GM21619 (cell line): ENCODE measurements at regions not wholly inside any gene's neighbourhood (a gene's known extent, or its start where the extent isn't known, plus 50 kb on each side); places are given as distances from the start of the nearest gene placed in this dataset.

Source experiments
- ATAC-seq: cut with Tn5 transposase; IDR thresholded peaks from one replicate; pipeline ENCODE4 v1.9.1; 2021; ENCODE audit not compliant: unreplicated experiment

DNA sequence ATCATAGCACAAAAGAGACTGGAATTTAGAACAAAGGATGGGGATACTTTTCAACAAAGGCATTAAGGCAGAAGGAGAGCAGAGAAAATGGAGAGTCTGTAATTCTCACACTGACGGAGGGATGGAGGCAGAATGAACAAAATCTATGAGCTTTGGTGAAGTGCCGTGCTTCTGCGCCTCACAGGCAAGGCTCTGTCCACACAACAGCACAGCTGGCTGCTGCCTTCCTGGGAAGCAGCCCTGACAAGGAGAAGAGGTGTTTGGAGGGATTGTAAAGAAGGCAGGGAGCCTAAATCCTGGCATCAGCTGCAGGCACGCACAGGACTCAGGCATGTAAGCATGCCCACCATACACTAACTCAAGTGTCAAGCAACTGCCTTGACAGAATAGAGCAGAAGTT lies 485.2 kb upstream of the KIF2A start:
- no peak for ATAC-seq

DNA sequence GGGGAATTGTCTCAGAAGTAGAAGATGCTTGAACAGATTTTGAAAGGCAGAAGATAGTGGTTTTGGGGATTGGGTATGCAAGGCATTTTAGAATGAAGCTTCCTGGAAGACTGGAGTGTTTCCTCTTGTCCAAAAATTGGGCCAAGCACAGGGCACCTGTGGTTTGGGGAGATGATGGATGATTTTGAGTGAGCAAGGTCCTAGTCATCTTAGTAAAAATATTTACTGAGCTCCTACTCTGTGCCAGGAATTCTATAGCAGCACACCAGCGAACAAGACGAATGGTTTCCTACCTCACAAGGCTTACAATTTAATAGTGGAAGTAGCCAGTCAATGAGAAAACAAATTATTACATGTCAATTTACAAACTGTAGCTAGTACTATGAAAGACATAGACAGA lies 484.4 kb upstream of the KIF2A start:
- ATAC-seq, result no peak

DNA sequence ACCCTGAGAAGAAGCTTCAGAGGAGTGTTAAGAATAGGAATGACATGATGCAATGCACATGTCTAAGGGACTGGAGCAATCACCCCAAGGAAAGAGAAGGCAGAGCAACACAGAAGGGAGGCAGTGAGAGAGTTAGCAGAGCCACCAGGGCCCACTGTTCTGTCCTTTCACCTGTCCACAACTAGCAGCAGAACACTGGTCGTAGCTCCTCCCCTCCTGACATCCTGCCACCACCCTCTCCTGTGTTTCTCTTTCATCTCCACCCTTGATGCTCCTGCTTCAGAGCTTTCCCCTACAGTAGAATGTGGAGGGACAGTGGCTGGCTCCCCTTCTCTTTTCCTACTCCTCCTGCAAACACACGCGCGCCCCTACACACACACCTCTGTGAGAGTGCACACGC lies 483.4 kb upstream of the KIF2A start:
- ATAC-seq, result no peak

DNA sequence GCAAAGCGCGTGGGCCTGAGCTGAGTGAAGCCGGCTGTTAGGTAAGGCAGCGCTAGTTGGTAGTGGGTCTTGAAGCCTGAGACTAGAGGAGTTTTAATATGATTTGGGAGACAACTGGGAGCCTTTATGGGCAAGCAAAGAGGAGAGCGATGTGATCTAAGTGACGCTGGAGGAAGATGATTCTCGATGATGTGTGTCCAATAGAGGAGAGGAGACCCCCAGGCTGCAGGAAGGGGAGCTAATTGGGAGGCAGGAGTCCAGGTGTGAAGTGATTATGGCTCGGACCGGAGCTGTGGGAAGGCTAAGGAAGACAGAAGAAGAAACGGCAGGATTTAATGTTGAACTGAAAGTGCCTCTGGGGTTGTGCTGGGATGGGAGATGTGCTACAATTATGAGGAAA lies 482.9 kb upstream of the KIF2A start:
- no peak for ATAC-seq

DNA sequence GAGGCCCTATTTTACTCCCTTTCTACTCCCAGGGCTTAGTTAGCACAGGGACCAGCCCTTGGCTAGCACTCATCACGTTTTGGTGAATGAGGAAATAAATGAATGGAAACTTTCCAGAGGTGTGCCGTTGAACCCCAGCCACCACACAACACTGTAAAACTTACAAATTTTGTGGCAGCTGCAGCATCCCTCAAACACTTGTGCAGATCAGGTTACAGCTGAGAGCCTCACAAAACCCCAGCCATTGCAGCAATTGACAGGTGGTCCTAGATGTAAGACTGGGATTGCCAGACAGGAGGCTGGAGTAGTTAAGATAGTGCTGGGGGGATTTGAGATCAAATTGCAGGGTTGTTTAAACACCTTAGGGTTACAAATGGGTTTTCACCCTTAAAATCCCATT lies 482.2 kb upstream of the KIF2A start:
- ATAC-seq, result no peak

DNA sequence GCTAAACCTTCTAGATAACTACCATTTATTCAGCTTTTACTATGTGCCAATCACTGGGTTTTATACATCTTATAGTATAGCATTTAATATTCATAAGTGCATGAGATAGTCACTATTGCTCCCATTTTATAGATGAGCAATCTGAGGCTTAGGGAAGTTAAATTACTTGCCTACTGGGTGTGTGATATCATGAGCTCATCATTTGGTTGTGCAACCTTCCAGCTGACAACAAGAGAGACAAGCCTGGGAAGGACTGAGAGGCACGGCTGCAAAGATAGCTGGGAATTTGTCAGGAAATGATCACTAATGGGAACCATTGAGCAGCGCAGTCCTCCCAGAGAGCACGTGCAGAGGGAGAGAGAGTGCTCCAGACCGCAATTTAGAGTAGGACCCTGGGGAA lies 481.6 kb upstream of the KIF2A start:
- ATAC-seq, result no peak

DNA sequence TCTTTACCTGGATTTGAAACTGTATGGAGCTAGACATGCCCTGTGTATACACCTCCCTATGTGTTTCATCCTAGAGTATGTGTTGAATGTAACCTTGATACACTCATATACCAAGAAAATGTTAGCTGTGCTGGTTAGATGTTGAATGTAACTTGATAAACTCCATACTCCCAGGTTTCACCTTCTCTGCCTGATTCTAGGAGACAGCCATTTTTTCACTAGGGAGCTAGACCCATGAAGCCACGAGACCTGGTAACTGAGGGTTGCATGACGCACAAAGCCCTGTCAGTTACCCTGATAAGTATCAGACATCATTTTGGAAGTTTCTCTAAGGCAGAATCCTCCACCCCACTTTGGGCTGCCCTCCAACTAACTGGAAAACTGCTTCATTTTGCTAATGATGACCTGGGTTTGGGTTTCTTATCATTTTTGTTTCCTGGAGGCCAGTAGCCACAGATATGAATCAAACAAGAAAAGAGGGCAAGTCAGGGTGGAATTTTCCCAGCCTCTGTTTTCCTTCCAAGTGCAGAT lies 478.5 kb upstream of the KIF2A start:
- no peak for ATAC-seq

DNA sequence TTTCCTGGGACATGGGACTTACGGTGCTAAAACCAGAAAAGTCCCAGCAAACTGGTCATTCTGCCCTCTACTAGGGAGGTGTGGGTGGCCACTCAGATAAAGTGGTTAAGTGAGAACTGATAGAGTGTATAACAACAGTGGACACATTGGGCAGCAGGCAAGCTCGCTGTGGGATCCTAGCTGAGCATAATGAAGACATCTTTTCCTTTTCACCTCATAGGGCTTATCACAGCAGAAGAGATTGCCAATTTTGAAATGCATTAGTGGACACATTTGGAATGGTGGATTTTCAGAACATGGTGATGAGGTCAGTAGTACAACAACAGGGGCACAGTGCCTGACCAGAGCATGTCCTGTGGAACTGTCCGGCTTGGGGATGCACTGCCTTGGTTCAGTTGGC lies 477.1 kb upstream of the KIF2A start:
- ATAC-seq, result no peak

DNA sequence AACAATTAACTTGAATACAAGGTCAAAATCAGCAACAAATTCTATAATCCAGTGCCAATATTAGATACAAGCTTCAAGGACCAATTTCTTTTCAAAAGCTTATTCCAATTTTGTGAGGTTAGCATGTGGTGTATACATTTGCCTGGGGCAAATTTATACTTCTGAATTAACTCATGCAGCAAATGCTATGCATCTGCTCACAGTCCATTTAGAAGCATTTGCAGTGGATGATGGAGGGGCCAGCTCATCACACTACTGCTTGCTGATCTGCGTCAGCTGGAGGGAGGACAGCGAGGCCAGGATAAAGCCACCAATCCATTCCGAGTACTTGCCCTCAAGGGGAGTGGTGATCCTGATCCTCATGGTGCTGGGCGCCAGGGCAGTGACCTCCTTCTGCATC lies 474.3 kb upstream of the KIF2A start:
- ATAC-seq, result no peak

DNA sequence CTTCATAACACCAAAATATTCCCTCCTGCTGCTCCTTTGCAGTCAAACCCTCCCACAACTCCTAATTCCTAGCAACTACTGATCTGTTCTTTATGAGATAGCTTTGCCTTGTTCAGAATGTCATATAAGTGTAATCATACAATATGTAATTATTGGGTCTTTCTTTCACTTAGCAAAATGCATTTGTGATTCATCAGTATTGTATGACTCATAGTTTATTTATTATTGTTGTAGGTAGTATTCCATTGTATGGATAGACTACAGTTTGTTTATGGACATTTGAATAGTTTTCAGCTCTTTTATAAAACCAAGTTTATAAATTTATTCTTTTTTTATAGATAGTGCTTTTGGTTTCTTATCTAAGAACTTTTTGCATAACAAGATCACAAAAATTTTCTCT lies 468.2 kb upstream of the KIF2A start:
- no peak for ATAC-seq

DNA sequence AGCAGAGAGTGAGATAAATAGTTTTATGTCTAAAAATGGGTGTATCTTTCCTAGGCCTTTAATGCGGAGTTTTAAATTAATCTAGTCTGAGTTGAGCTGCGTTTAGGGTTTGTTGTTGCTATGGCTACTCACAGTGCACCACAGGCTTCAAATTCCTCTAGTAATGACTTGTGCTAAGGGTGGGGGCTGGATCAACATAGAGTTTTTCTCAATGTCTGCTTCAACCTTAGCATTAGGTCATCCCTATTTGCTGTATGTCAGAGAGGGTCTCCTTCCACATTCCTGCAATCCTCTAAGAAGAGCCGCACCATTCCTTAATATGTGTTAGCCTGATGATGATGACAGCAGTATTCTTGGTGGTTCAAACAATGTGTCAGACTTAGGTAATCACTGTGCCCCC lies 465.6 kb upstream of the KIF2A start:
- no peak for ATAC-seq

DNA sequence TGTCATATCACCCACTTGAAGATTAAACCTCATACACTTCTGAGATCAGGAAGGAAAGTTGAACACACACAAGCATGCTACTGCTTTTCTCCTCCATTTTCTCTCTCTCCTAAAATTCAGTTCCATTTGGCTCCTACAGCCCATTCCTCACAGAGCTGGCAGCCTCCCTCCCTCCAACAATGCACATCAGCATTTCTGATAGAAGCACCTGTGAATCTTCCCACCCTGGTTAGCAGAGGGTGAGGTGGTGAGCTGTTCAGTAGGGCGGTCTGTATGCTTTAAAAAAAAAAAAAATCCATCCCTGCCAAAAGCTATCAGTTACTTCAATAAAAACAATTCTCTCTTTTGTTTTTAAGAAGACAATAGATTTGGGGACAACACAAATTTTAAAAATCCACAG lies 463.2 kb upstream of the KIF2A start:
- ATAC-seq, result no peak

DNA sequence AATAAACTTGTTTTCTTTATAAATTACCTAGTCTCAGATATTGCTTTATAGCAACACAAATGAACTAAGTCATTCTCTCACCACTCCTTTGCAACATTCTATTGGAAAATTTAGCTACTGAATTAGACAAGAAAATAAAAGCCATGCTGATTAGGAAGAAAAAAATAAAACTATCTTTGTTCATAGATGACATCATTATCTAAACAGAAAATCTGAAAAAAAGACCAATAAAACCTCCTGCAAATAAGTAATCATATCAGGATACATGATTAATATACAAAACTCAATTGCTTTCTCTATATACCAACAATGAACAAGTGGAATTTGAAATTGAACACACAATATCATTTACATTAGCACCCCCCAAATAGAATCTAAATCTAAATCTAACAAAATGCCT lies 455.3 kb upstream of the KIF2A start:
- ATAC-seq, result no peak

DNA sequence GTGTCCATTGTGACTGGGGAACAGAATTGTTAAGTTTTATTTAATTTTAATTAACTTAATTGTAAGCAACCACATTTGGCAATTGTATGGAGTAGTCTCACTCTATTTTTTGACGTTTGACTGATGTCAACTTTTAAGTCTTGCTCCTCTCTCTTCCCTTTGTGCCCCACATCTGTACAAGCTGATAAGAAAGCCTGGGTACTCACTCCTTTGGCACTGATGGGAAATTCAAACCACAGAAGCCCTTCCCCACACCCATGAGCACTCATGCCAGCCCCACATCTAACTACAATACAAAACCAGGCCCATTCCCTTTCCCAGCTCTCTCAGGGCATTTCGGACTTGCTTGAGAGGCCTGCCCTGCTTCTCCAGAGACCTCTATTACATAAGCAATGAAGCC lies 451.5 kb upstream of the KIF2A start:
- ATAC-seq, result no peak

DNA sequence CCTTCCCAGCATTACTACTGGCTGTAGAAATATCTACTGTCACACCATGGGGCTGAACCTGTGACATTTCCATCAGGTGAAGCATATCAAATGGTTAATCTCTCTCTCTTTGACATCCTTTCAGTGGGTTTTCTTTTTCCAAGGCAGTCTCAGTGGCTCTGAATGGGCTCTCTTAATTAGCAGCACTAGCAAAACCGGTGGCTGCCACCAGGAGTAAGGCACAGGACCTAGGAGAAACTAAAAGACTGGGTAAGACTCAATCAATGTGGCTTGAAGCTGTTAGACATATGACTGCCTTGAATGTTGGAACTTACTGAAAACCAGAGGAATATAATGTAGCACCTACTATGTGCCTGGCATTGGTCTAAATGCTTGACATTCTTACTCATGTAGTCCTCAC lies 445.0 kb upstream of the KIF2A start:
- ATAC-seq, result no peak

DNA sequence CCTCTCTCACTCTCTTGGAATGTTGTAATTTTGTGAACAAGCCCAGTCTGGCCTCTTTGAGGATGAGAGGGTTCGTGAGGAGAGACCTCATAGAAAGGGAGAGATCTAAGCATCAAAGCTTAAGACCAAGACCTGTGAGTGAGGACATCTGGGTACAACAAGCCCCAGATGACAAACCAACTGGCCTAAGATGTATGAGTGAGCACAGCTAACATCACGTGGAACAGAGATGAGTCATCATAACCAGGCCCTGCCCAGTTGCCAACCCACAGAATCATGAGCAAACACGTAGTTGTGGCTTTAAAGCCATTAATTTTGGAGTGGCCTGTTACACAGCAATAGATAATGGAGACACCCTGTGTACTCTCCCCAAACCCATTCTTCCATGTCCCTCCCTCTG lies 439.1 kb upstream of the KIF2A start:
- peak; percentile 89 for ATAC-seq

DNA sequence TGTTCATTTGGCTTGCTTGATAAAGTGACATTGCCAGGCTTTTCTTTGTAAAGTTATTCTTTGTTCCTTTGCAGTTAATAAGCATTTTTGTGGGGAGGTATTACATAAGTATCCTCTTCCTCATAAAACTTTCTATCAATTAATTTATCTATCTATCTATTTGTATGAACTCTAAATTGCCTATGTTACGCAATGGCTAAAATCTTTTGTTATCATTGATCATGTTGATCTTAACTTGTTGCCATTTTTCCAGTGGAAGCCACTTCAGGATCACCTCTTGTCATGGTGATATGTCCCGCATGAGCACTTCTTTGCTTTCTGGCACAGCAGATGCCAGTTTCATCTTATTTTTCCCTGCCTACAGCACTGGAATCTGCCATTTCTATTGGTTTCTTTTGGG lies 436.7 kb upstream of the KIF2A start:
- ATAC-seq, result no peak

DNA sequence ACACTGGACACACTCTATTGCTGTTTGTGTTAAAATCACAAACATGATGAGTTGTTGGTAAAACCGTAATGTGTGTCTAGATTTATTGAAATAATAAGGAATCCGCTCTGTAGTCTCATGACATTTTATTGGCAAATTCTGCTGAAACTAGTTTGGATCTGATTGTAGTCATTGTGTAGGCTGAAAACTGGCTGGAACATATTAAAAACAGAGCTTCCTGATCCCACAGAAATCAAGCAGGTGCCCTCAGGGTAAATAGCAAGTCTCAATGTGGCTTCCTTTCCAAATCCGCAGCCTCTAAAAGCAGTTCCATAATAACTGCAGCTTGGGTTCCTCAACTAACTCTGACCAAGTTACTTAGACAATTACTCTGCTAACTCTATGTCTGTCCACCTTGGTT lies 427.5 kb upstream of the KIF2A start:
- ATAC-seq, result no peak

DNA sequence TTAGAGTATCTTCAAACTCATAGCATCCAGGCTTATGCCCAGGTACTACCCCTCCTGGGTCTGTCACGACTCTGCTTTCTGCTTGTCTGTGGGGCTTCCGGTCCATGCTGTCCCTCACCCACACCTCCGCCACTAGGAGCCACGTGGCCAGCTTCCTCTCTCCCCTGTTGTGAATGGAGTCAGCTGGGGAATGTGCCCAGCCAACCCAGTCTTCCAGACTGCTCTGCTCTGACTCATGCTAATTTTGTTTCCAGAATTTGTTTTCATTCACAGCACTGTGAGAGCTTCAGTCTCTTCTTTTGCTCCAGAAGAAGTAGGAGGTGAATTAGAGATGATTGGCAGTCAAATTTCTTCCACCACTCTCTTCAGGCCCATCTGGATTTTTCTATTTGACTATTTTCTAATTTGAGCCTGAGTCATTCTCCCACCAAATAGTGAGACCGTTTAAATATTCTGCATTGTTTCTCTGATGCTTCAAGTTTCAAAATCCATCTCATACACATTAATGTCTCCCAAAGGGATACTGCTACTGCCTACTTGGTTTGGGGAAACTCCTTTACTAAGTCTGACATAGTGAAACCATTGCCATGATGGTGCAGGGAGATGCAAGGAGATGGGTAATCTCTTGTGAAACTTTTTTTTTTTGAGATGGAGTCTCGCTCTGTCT lies 424.1 kb upstream of the KIF2A start:
- ATAC-seq, result no peak

DNA sequence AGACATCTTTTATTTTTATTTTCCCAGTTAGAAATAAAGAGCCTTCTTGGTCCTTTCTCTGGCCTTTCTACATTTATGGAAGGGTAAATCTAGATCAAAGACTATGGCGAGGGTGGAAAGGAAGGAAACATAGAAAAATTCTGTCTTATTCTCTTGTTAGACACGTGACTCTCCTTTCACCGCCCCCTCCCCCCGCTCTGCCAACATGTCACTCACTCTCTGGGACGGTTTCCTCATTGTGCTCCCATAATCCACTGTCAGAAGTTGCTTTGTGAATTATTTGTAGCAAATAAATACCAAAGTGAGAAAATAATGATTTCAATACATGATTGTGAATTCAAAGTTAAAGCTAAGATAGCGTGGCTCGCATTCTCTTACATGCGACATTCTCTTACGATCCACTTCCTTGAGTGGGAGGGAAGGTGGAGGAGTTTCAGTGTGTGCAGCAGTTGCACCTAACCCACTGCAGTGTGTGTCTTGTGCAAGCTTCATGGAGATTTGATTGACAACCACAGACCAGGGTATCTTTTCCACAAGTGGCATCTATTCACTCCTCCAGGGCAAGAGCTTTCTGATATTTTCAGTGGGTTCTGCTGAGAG lies 423.0 kb upstream of the KIF2A start:
- ATAC-seq, result no peak

DNA sequence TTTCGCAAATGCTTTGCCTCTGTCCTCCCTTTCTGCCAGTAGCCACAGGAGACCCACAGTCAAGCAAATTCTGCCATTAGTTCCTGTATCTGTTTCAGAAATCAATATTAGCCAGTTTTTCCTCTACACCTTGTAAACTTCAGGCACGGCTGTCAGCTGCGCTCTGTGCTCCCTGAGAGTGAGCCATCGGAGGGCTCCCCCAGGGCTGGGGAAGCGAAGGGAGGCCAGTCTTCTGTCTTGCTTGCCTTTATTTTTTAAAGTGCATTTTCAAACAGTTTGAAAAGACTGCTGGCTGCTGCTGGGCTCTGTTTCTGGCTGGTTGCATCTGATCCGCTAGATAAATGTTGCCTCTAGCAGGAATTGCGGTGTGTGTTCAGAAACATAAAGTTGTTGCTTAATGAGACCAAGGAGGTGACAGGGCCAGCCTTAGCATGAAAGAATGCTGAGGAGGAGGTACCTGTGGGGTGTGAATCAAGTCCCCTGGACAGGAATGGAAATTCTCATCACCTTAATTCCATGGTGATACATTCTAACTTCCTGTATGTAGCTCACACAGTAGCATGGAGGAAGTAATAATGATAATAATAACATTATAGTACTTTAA lies 421.7 kb upstream of the KIF2A start:
- no peak for ATAC-seq

DNA sequence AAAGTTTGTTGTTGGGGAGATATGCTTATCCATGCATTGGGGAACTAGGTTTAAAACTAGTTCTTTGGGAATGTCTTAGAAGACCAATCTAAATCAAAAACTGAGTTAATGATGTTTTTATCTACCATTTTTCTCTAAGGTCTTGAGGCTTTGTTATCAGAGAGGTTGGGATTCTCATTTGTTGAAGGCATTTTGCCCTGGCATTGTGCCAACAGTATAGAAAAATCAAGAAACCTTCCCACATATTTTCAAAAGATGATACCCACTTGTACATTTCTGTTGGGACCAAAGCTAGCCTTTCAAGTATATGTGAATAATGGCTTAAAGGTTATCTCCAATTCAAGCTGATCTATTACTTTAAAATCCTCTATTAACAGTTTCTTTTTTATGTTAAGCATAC lies 419.8 kb upstream of the KIF2A start:
- no peak for ATAC-seq

DNA sequence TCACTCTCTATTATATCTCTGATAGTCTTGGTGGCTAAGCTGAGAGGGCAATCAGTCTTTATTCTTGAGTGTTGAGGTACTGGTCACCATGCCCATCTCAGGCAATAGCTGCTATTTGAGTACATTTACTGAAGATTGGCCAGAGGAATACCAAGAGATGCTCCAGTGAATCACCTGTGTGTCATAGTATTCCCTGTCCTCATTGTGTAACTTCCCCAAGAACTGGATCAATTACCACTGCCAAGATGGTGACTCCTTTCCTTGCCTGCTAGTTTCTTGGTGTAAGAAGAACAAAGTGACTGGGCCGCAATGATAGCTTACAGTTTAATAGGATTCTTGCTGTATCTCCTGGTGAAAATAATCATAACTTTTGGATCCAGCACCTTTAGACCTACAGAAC lies 418.7 kb upstream of the KIF2A start:
- ATAC-seq, result no peak
